IMR-90 (cell line): ENCODE measurements at regions not wholly inside any gene's neighbourhood (a gene's known extent, or its start where the extent isn't known, plus 50 kb on each side); places are given as distances from the start of the nearest gene placed in this dataset.

Experiments
- ATAC-seq: fragments of 200-7000 bp; cut with Tn5 transposase; 2 replicates; pipeline ENCODE4 v1.9.1; 2020; ENCODE audit warnings: low read depth, mild to moderate bottlenecking, moderate library complexity
- BruUV-seq: library from RNA; stranded (reverse); fragments of 400-500 nt; replicated peaks from 2 replicates; lab custom pipeline; 2021; lab: Mats Ljungman, UMichigan
- CTCF ChIA-PET: fragments of 300-600 bp; formaldehyde crosslinking; extraction: SDS; loops from one replicate; lab custom pipeline; 2021; ENCODE audit warnings: antibody characterized with exemption; lab: Yijun Ruan, JAX
- POLR2A ChIA-PET: fragments of 300-600 bp; sonication (Branson Sonifier 250); formaldehyde crosslinking; loops from one replicate; lab custom pipeline; 2022; ENCODE audit warnings: antibody characterized with exemption; ENCODE audit not compliant: unreplicated experiment; lab: Charles Lee
- DNase-seq: peaks from one replicate; pipeline ENCODE4 v3.0.0; 2013
- H2AFZ ChIP-seq: replicated peaks from 2 replicates; pipeline ENCODE3; 2013; ENCODE audit warnings: low read length, mild to moderate bottlenecking; ENCODE audit not compliant: poor library complexity
- H2AK5ac ChIP-seq: 2 replicates; pipeline ENCODE4 v1.6.1; 2013; ENCODE audit warnings: low read depth, low read length, inconsistent platforms
- H2AK9ac ChIP-seq: replicated peaks from 2 replicates; pipeline ENCODE3; 2013; ENCODE audit warnings: mild to moderate bottlenecking, low read depth, low read length, moderate library complexity; ENCODE audit not compliant: poor library complexity
- H2BK120ac ChIP-seq: 2 replicates; pipeline ENCODE4 v1.6.1; 2013; ENCODE audit warnings: low read depth, low read length, inconsistent platforms
- H2BK15ac ChIP-seq: 3 replicates; pipeline ENCODE4 v1.6.1; 2013; ENCODE audit warnings: low read depth, low read length, inconsistent platforms
- H2BK20ac ChIP-seq: 2 replicates; pipeline ENCODE4 v1.6.1; 2013; ENCODE audit warnings: low read depth, mild to moderate bottlenecking, inconsistent platforms, low read length, moderate library complexity
- H2BK5ac ChIP-seq: 2 replicates; pipeline ENCODE4 v1.6.1; 2013; ENCODE audit warnings: mild to moderate bottlenecking, low read depth, low read length, inconsistent platforms; ENCODE audit not compliant: poor library complexity, severe bottlenecking
- H3K14ac ChIP-seq: replicated peaks from 2 replicates; pipeline ENCODE4 v1.6.1; 2013; ENCODE audit warnings: low read depth, low read length, inconsistent platforms
- H3K18ac ChIP-seq: 2 replicates; pipeline ENCODE4 v1.6.1; 2013; ENCODE audit warnings: low read depth, low read length, control low read depth
- H3K23ac ChIP-seq: 2 replicates; pipeline ENCODE4 v1.6.1; 2013; ENCODE audit warnings: low read depth, low read length, inconsistent platforms
- H3K27ac ChIP-seq: 2 replicates; pipeline ENCODE4 v1.5.1; 2013; ENCODE audit warnings: mild to moderate bottlenecking, control low read depth, low read length; ENCODE audit not compliant: insufficient read depth
- H3K27me3 ChIP-seq: 2 replicates; pipeline ENCODE4 v1.6.1; 2013; ENCODE audit warnings: low read length; ENCODE audit not compliant: control insufficient read depth, insufficient read depth
- H3K36me3 ChIP-seq: 2 replicates; pipeline ENCODE4 v1.6.1; 2013; ENCODE audit warnings: low read length, mixed read lengths; ENCODE audit not compliant: control insufficient read depth, insufficient read depth
- H3K4ac ChIP-seq: 2 replicates; pipeline ENCODE4 v1.6.1; 2013; ENCODE audit warnings: low read depth, low read length, inconsistent platforms
- H3K4me1 ChIP-seq: 2 replicates; pipeline ENCODE4 v1.6.1; 2013; ENCODE audit warnings: low read length, mixed read lengths; ENCODE audit not compliant: control insufficient read depth, insufficient read depth
- H3K4me2 ChIP-seq: 2 replicates; pipeline ENCODE4 v1.6.1; 2013; ENCODE audit warnings: low read depth, mild to moderate bottlenecking, control low read depth, low read length, moderate library complexity
- H3K4me3 ChIP-seq: 2 replicates; pipeline ENCODE4 v1.5.1; 2013; ENCODE audit warnings: low read depth, mild to moderate bottlenecking, control low read depth, low read length, moderate library complexity; ENCODE audit not compliant: insufficient read depth
- H3K56ac ChIP-seq: 2 replicates; pipeline ENCODE4 v1.6.1; 2013; ENCODE audit warnings: low read length, inconsistent platforms; ENCODE audit not compliant: insufficient read depth; ENCODE audit errors: extremely low read depth
- H3K79me1 ChIP-seq, 2 experiments: 2 replicates each; pipeline ENCODE4 v1.6.1; 2013; ENCODE audit warnings: low read length in 2 of 2, inconsistent platforms in 1 of 2, low read depth in 1 of 2
- H3K9ac ChIP-seq: 2 replicates; pipeline ENCODE4 v1.6.1; 2013; ENCODE audit warnings: low read depth, low read length, control low read depth
- H3K9me1 ChIP-seq: 2 replicates; pipeline ENCODE4 v1.6.1; 2013; ENCODE audit warnings: low read length, inconsistent platforms; ENCODE audit not compliant: insufficient read depth
- H3K9me3 ChIP-seq: 2 replicates; pipeline ENCODE4 v1.6.1; 2013; ENCODE audit warnings: low read length; ENCODE audit not compliant: control insufficient read depth, insufficient read depth
- H4K20me1 ChIP-seq: 2 replicates; pipeline ENCODE4 v1.6.1; 2013; ENCODE audit warnings: low read length, inconsistent platforms; ENCODE audit not compliant: insufficient read depth
- H4K5ac ChIP-seq: 2 replicates; pipeline ENCODE4 v1.6.1; 2013; ENCODE audit warnings: mild to moderate bottlenecking, low read depth, low read length, control low read depth
- H4K8ac ChIP-seq, 2 experiments: 2 replicates each; pipeline ENCODE4 v1.6.1; 2013; ENCODE audit warnings: low read depth in 2 of 2, low read length in 2 of 2, control low read depth in 1 of 2, inconsistent platforms in 1 of 2
- H4K91ac ChIP-seq: 2 replicates; pipeline ENCODE4 v1.6.1; 2013; ENCODE audit warnings: low read depth, low read length, inconsistent platforms; ENCODE audit not compliant: insufficient read depth
- CEBPB ChIP-seq: IDR thresholded peaks from 2 replicates; pipeline ENCODE4 v1.6.1; 2012; ENCODE audit warnings: low read depth, low read length, improper control_type of control experiment
- CHD1 ChIP-seq: IDR thresholded peaks from 2 replicates; pipeline ENCODE4 v1.6.1; 2012; ENCODE audit warnings: low read depth, low read length, improper control_type of control experiment
- MAFK ChIP-seq: IDR thresholded peaks from 2 replicates; pipeline ENCODE4 v1.6.1; 2012; ENCODE audit warnings: low read depth, low read length, improper control_type of control experiment
- NFE2L2 ChIP-seq: fragments of 150-350 bp; IDR thresholded peaks from 2 replicates; pipeline ENCODE4 v1.6.1; 2016; ENCODE audit warnings: low read depth, mild to moderate bottlenecking, low read length
- RFX5 ChIP-seq: IDR thresholded peaks from 2 replicates; pipeline ENCODE4 v1.8.0; 2012; ENCODE audit warnings: low read depth, mild to moderate bottlenecking, low read length, moderate library complexity
- SMC3 ChIP-seq: fragments of 150-350 bp; IDR thresholded peaks from 2 replicates; pipeline ENCODE4 v1.6.1; 2016; ENCODE audit warnings: low read depth, mild to moderate bottlenecking, antibody characterized with exemption, low read length, moderate library complexity
- USF2 ChIP-seq: fragments of 150-350 bp; IDR thresholded peaks from 2 replicates; pipeline ENCODE4 v1.6.1; 2017; ENCODE audit warnings: mild to moderate bottlenecking, antibody characterized with exemption, low read length, low read depth
- WGBS, 2 experiments: methylation state at CpG; one replicate each; pipeline versions ENCODE4 v1.1.5 to v1.1.7; 2013; ENCODE audit warnings: missing lambda C conversion rate in 2 of 2; ENCODE audit not compliant: insufficient read length in 1 of 2; ENCODE audit errors: extremely low coverage in 2 of 2; 5-methylcytosine and 5-hydroxymethylcytosine counted together
- dilution Hi-C: fragments of 300-500 bp; cut with HindIII; formaldehyde crosslinking; loops from one replicate; pipeline ENCODE4 v1.14.3; 2018; ENCODE audit warnings: low sequenced_read_pairs; ENCODE audit not compliant: unreplicated experiment
- in situ Hi-C: fragments of 300-500 bp; cut with MboI; formaldehyde crosslinking; loops from 3 replicates; pipeline ENCODE4 v1.14.3; 2019; ENCODE audit warnings: low sequenced_read_pairs, inconsistent platforms, mixed read lengths
- intact Hi-C: fragments of 100-400 bp; cut with micrococcal nuclease; formaldehyde crosslinking; loops from 2 replicates; pipeline ENCODE4 v1.10.0; 2022

GRCh38 chr11:106386519-106386918 is 309.1 kb downstream of the AASDHPPT start:
- Histone ChIP-seq H2AK5ac (no peak overlapping the region), H3K9me1 (peaks cover 6% of the 10 kb centered on the region), H3K4me3 (no peak overlapping the region), H3K27me3 (no peaks in the 10 kb centered on the region), H3K14ac (no peak overlapping the region), H3K23ac (no peak overlapping the region), H2BK20ac (no peak overlapping the region), H4K5ac (no peak overlapping the region), H4K8ac (peak overlapping the region in 1 of 2 experiments; percentile 31; a peak in 1 of 4 replicates), H3K9ac (no peak overlapping the region), H3K4ac (no peak overlapping the region), H2BK15ac (no peak overlapping the region), H3K36me3 (no peaks in the 10 kb centered on the region), H3K4me2 (no peak overlapping the region), H4K91ac (no peak overlapping the region), H4K20me1 (no peaks in the 10 kb centered on the region), H2AK9ac (no peak overlapping the region), H3K9me3 (no peaks in the 10 kb centered on the region), H2BK5ac (no peak overlapping the region), H3K4me1 (peaks cover 6% of the 10 kb centered on the region), H3K56ac (no peak overlapping the region), H3K27ac (no peak overlapping the region), H3K18ac (no peak overlapping the region), H3K79me1 (no peaks in the 10 kb centered on the region), H2AFZ (no peak overlapping the region), H2BK120ac (no peak overlapping the region)
- no TSS peak for BruUV-seq
- dilution Hi-C loops (no loop called here), intact Hi-C loops (no loop called here), in situ Hi-C loops (no loop called here)
- CTCF ChIA-PET: no interaction called here
- DNase-seq (no peak), ATAC-seq (peak; percentile 61)
- WGBS, 2 experiments: no CpG with 5 or more reads among the region's 2 CpGs
- POLR2A ChIA-PET: no interaction called here
- TF ChIP-seq NFE2L2: no peak
- no peak for TF ChIP-seq MAFK
- no peak for TF ChIP-seq SMC3
- no peak for TF ChIP-seq CEBPB
- no peak for TF ChIP-seq USF2
- TF ChIP-seq CHD1: no peak
- no peak for TF ChIP-seq RFX5
